Hepatocyte (in vitro differentiated cells): ENCODE measurements at regions not wholly inside any gene's neighbourhood (a gene's known extent, or its start where the extent isn't known, plus 50 kb on each side); places are given as distances from the start of the nearest gene placed in this dataset.

Experiments used
- CTCF ChIP-seq: fragments of 200-600 bp; sonication (generic); IDR thresholded peaks from 2 replicates; pipeline ENCODE4 v1.5.1; 2016; ENCODE audit warnings: antibody characterized with exemption, mild to moderate bottlenecking; ENCODE audit not compliant: poor library complexity
- EZH2 ChIP-seq: fragments of 200-600 bp; sonication (generic); IDR thresholded peaks from 2 replicates; pipeline ENCODE4 v1.6.1; 2016; ENCODE audit warnings: antibody characterized with exemption, mild to moderate bottlenecking, borderline replicate concordance

- no peak for TF ChIP-seq CTCF
- no peak for TF ChIP-seq EZH2
Measured at GRCh38 chr2:16005389-16005788, 65.0 kb downstream of the MYCN start.
